Hypothalamus (tissue), 51 donors: ENCODE measurements at regions not wholly inside any gene's neighbourhood (a gene's known extent, or its start where the extent isn't known, plus 50 kb on each side); places are given as distances from the start of the nearest gene placed in this dataset.

Experiments
- DNase-seq, 51 donors: peaks; one replicate each; lab custom pipeline; 2025; lab: John Stamatoyannopoulos, UW

- DNase-seq, result no peak
Observed at GRCh38 chr5:3365501-3366215, 230.0 kb upstream of the IRX1 start.

GRCh38 chr5:3364941-3365340 is 230.7 kb upstream of the IRX1 start:
- no peak for DNase-seq

- DNase-seq, result no peak
Observed at GRCh38 chr5:3364433-3364832, 231.2 kb upstream of the IRX1 start.

- DNase-seq, result no peak
Observed at GRCh38 chr5:3362606-3362910, 233.1 kb upstream of the IRX1 start.

GRCh38 chr5:3361811-3362605 is 233.6 kb upstream of the IRX1 start:
- no peak for DNase-seq

GRCh38 chr5:3359642-3360041 is 236.0 kb upstream of the IRX1 start:
- DNase-seq, result no peak

GRCh38 chr5:3357291-3357690 is 238.3 kb upstream of the IRX1 start:
- DNase-seq, result no peak

GRCh38 chr5:3356016-3356415 is 239.6 kb upstream of the IRX1 start:
- DNase-seq, result no peak

GRCh38 chr5:3355126-3355525 is 240.5 kb upstream of the IRX1 start:
- no peak for DNase-seq

GRCh38 chr5:3354606-3355005 is 241.0 kb upstream of the IRX1 start:
- no peak for DNase-seq

- DNase-seq, result no peak
Observed at GRCh38 chr5:3353561-3353960, 242.1 kb upstream of the IRX1 start.

- DNase-seq, result no peak
Observed at GRCh38 chr5:3352711-3353110, 242.9 kb upstream of the IRX1 start.

GRCh38 chr5:3351581-3352442 is 243.8 kb upstream of the IRX1 start:
- DNase-seq, result no peak

- no peak for DNase-seq
Observed at GRCh38 chr5:3350781-3351180, 244.9 kb upstream of the IRX1 start.

- DNase-seq, result no peak
Observed at GRCh38 chr5:3349704-3350565, 245.7 kb upstream of the IRX1 start.

- no peak for DNase-seq
Observed at GRCh38 chr5:3348576-3349535, 246.8 kb upstream of the IRX1 start.

- no peak for DNase-seq
Observed at GRCh38 chr5:3347741-3348140, 247.9 kb upstream of the IRX1 start.

GRCh38 chr5:3346111-3346820 is 249.4 kb upstream of the IRX1 start:
- DNase-seq, result no peak

- no peak for DNase-seq
Observed at GRCh38 chr5:3345195-3345594, 250.4 kb upstream of the IRX1 start.
